ENCODE measurements at regions not wholly inside any gene's neighbourhood (a gene's known extent, or its start where the extent isn't known, plus 50 kb on each side); places are given as distances from the start of the nearest gene placed in this dataset.

DNA sequence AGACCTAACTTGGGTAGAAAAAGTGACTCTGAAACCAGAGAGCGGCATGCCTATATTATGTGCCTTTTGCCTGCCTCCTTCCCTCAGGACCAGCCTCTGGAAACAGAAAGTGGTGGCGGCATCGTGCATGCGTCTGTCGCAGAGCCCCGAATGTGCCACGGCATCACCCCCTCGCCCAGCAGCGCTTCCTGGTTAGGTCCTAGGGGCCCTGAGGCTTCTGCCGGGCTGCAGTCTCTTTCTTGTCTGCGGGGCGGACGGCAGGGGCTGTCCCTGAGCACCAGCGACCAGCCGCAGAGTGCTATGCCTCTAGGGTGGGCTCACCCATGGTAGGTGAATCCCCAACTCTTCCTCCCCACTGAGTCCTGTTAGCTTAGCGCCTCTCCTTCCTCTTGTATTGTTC lies 68.7 kb downstream of the VSIG4 start:
- Histone ChIP-seq H3K9me3 (ENCODE audit: control insufficient read depth, insufficient read depth, low read depth, low read length) (no peaks in the 10 kb centered on the region; the same call in none of the 2 replicates), H3K27ac (ENCODE audit: extremely low read depth, low read depth, low read length) (no peak overlapping the region), H3K36me3 (ENCODE audit: control insufficient read depth in 2 of 2, insufficient read depth in 1 of 2, low read length in 2 of 2) (no peaks in the 10 kb centered on the region), H3K4me3 (ENCODE audit: low read depth, low read length) (no peak overlapping the region), H3K4me1 (ENCODE audit: control insufficient read depth, insufficient read depth, low read length) (no peaks in the 10 kb centered on the region)
- TF ChIP-seq, protein P1, sequence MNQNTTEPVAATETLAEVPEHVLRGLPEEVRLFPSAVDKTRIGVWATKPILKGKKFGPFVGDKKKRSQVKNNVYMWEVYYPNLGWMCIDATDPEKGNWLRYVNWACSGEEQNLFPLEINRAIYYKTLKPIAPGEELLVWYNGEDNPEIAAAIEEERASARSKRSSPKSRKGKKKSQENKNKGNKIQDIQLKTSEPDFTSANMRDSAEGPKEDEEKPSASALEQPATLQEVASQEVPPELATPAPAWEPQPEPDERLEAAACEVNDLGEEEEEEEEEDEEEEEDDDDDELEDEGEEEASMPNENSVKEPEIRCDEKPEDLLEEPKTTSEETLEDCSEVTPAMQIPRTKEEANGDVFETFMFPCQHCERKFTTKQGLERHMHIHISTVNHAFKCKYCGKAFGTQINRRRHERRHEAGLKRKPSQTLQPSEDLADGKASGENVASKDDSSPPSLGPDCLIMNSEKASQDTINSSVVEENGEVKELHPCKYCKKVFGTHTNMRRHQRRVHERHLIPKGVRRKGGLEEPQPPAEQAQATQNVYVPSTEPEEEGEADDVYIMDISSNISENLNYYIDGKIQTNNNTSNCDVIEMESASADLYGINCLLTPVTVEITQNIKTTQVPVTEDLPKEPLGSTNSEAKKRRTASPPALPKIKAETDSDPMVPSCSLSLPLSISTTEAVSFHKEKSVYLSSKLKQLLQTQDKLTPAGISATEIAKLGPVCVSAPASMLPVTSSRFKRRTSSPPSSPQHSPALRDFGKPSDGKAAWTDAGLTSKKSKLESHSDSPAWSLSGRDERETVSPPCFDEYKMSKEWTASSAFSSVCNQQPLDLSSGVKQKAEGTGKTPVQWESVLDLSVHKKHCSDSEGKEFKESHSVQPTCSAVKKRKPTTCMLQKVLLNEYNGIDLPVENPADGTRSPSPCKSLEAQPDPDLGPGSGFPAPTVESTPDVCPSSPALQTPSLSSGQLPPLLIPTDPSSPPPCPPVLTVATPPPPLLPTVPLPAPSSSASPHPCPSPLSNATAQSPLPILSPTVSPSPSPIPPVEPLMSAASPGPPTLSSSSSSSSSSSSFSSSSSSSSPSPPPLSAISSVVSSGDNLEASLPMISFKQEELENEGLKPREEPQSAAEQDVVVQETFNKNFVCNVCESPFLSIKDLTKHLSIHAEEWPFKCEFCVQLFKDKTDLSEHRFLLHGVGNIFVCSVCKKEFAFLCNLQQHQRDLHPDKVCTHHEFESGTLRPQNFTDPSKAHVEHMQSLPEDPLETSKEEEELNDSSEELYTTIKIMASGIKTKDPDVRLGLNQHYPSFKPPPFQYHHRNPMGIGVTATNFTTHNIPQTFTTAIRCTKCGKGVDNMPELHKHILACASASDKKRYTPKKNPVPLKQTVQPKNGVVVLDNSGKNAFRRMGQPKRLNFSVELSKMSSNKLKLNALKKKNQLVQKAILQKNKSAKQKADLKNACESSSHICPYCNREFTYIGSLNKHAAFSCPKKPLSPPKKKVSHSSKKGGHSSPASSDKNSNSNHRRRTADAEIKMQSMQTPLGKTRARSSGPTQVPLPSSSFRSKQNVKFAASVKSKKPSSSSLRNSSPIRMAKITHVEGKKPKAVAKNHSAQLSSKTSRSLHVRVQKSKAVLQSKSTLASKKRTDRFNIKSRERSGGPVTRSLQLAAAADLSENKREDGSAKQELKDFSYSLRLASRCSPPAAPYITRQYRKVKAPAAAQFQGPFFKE (tag by site-specific recombination; IDR thresholded peaks at IDR 0.05; ENCODE audit: borderline replicate concordance), result no peak
- TF ChIP-seq ZNF274 (IDR thresholded peaks at IDR 0.05; ENCODE audit: low read length) (no peak), ZNF274 (tag by site-specific recombination; IDR thresholded peaks at IDR 0.05; ENCODE audit: borderline replicate concordance) (no peak), ZNF121 (tag by site-specific recombination; IDR thresholded peaks at IDR 0.05) (no peak), ZNF785 (tag by site-specific recombination; IDR thresholded peaks at IDR 0.05) (no peak), HOXD13 (CRISPR knock-in tag; IDR thresholded peaks at IDR 0.05; ENCODE audit: borderline replicate concordance) (no peak), ZNF768 (tag by site-specific recombination; IDR thresholded peaks at IDR 0.05) (no peak), SCRT1 (tag by site-specific recombination; IDR thresholded peaks at IDR 0.05; ENCODE audit: borderline replicate concordance) (no peak), ZNF404 (tag by site-specific recombination; IDR thresholded peaks at IDR 0.05) (no peak), ZSCAN23 (tag by site-specific recombination; IDR thresholded peaks at IDR 0.05) (no peak), ZBTB1 (tag by site-specific recombination; IDR thresholded peaks at IDR 0.05) (no peak), ZBTB17 (tag by site-specific recombination; IDR thresholded peaks at IDR 0.05) (no peak), ZNF626 (tag by site-specific recombination; IDR thresholded peaks at IDR 0.05) (no peak), ZNF324 (tag by site-specific recombination; IDR thresholded peaks at IDR 0.05) (no peak), ZNF133 (tag by site-specific recombination; IDR thresholded peaks at IDR 0.05) (no peak)
- TF ChIP-seq, protein P2, sequence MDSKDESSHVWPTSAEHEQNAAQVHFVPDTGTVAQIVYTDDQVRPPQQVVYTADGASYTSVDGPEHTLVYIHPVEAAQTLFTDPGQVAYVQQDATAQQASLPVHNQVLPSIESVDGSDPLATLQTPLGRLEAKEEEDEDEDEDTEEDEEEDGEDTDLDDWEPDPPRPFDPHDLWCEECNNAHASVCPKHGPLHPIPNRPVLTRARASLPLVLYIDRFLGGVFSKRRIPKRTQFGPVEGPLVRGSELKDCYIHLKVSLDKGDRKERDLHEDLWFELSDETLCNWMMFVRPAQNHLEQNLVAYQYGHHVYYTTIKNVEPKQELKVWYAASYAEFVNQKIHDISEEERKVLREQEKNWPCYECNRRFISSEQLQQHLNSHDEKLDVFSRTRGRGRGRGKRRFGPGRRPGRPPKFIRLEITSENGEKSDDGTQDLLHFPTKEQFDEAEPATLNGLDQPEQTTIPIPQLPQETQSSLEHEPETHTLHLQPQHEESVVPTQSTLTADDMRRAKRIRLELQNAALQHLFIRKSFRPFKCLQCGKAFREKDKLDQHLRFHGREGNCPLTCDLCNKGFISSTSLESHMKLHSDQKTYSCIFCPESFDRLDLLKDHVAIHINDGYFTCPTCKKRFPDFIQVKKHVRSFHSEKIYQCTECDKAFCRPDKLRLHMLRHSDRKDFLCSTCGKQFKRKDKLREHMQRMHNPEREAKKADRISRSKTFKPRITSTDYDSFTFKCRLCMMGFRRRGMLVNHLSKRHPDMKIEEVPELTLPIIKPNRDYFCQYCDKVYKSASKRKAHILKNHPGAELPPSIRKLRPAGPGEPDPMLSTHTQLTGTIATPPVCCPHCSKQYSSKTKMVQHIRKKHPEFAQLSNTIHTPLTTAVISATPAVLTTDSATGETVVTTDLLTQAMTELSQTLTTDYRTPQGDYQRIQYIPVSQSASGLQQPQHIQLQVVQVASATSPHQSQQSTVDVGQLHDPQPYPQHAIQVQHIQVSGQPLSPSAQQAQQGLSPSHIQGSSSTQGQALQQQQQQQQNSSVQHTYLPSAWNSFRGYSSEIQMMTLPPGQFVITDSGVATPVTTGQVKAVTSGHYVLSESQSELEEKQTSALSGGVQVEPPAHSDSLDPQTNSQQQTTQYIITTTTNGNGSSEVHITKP (tag by site-specific recombination; IDR thresholded peaks at IDR 0.05), result no peak
- TF ChIP-seq, protein P3, sequence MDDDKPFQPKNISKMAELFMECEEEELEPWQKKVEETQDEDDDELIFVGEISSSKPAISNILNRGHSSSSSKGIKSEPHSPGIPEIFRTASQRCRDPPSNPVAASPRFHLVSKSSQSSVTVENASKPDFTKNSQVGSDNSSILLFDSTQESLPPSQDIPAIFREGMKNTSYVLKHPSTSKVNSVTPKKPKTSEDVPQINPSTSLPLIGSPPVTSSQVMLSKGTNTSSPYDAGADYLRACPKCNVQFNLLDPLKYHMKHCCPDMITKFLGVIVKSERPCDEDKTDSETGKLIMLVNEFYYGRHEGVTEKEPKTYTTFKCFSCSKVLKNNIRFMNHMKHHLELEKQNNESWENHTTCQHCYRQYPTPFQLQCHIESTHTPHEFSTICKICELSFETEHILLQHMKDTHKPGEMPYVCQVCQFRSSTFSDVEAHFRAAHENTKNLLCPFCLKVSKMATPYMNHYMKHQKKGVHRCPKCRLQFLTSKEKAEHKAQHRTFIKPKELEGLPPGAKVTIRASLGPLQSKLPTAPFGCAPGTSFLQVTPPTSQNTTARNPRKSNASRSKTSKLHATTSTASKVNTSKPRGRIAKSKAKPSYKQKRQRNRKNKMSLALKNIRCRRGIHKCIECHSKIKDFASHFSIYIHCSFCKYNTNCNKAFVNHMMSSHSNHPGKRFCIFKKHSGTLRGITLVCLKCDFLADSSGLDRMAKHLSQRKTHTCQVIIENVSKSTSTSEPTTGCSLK (tag by site-specific recombination; IDR thresholded peaks at IDR 0.05), result no peak
- TF ChIP-seq, protein P4, sequence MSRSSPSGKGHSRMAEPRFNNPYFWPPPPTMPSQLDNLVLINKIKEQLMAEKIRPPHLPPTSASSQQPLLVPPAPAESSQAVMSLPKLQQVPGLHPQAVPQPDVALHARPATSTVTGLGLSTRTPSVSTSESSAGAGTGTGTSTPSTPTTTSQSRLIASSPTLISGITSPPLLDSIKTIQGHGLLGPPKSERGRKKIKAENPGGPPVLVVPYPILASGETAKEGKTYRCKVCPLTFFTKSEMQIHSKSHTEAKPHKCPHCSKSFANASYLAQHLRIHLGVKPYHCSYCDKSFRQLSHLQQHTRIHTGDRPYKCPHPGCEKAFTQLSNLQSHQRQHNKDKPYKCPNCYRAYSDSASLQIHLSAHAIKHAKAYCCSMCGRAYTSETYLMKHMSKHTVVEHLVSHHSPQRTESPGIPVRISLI (tag by site-specific recombination; IDR thresholded peaks at IDR 0.05), result no peak
- ChIA-PET POLR2A (no interaction called here), CTCF (interaction anchor here (0.7 kb wide), 1 partner anchor 139 kb away, joined by 3 read pairs; no protein-coding TSS in a partner anchor)
